Gastrocnemius medialis (tissue), 4 donors: ENCODE measurements at regions not wholly inside any gene's neighbourhood (a gene's known extent, or its start where the extent isn't known, plus 50 kb on each side); places are given as distances from the start of the nearest gene placed in this dataset.

Experiments
- ATAC-seq, 2 donors: fragments of 150-250 bp; one replicate each; pipeline ENCODE4 v1.9.1; 2016
- DNase-seq, 2 donors: peaks; one replicate each; pipeline ENCODE4 v3.0.0-alpha.2; 2019
- H3K27ac ChIP-seq, 4 donors: fragments of 200-600 bp; sonication (generic); 1 replicate in 1 of 4; 2 replicates in 3 of 4; pipeline ENCODE4 v1.5.1; 2016 to 2018; ENCODE audit warnings: mild to moderate bottlenecking in 2 of 4, moderate library complexity in 1 of 4
- H3K27me3 ChIP-seq, 3 donors: fragments of 200-600 bp; sonication (generic) in 2 of 3; 1 replicate in 1 of 3; 2 replicates in 2 of 3; pipeline versions ENCODE4 v1.5.1 to v1.6.0; 2016 to 2019; ENCODE audit warnings: mild to moderate bottlenecking in 1 of 3, moderate library complexity in 1 of 3
- H3K36me3 ChIP-seq, 2 donors: fragments of 200-600 bp; sonication (generic) in 1 of 2; one replicate each; pipeline ENCODE4 v1.5.1; 2017 to 2018
- H3K4me1 ChIP-seq, 2 donors: fragments of 200-600 bp; sonication (generic) in 1 of 2; one replicate each; pipeline ENCODE4 v1.5.1; 2016 to 2017; ENCODE audit warnings: mild to moderate bottlenecking in 2 of 2
- H3K4me3 ChIP-seq, 4 donors: fragments of 200-600 bp; sonication (generic) in 3 of 4; 1 replicate in 1 of 4; 2 replicates in 3 of 4; pipeline ENCODE4 v1.5.1; 2016 to 2019; ENCODE audit warnings: mild to moderate bottlenecking in 2 of 4
- H3K9me3 ChIP-seq, 3 donors: fragments of 200-600 bp; sonication (generic) in 2 of 3; 1 replicate in 1 of 3; 2 replicates in 2 of 3; pipeline ENCODE4 v1.5.1; 2016 to 2019
- CTCF ChIP-seq, 5 experiments: fragments of 450-650 bp in 3 of 5; fragments of 200-600 bp in 2 of 5; sonication (generic) in 2 of 5; IDR thresholded peaks in 4 of 5; conservative IDR thresholded peaks in 1 of 5; 1 replicate in 4 of 5; 2 replicates in 1 of 5; pipeline ENCODE4 v1.5.1; 2016 to 2019; ENCODE audit warnings: antibody characterized with exemption in 5 of 5, mild to moderate bottlenecking in 3 of 5, moderate library complexity in 3 of 5
- POLR2A ChIP-seq, 2 donors: fragments of 450-650 bp; IDR thresholded peaks; one replicate each; pipeline ENCODE4 v1.6.1; 2017; ENCODE audit warnings: antibody characterized with exemption in 2 of 2, mild to moderate bottlenecking in 2 of 2, moderate library complexity in 2 of 2
- in situ Hi-C, 4 donors: fragments of 200-750 bp; cut with MboI; loops; one replicate each; pipeline versions ENCODE4 v1.15.0 to v1.8.0; 2017; ENCODE audit warnings: low sequenced_read_pairs in 4 of 4
- intact Hi-C: fragments of 100-400 bp; cut with DNase I; formaldehyde crosslinking; loops from one replicate; pipeline ENCODE4 v1.15.1; 2023; ENCODE audit warnings: low total_unique reads

- in situ Hi-C loops (no loop called here), intact Hi-C loops (no loop called here)
- Histone ChIP-seq H3K27me3 (peaks cover 0 to 3% (median 0%) of the 10 kb centered on the region in 3 donors), H3K27ac (no peak overlapping the region), H3K4me1 (no peaks in the 10 kb centered on the region), H3K9me3 (no peaks in the 10 kb centered on the region), H3K36me3 (no peaks in the 10 kb centered on the region), H3K4me3 (no peak overlapping the region)
- TF ChIP-seq CTCF (IDR thresholded peaks at IDR 0.05 in 4 of 5, conservative IDR thresholded peaks at IDR 0.05 in 1 of 5) (no peak), POLR2A (IDR thresholded peaks at IDR 0.05) (no peak)
- DNase-seq (no peak), ATAC-seq (no peak)
Measured at GRCh38 chr6:1479601-1480221, 90.3 kb downstream of the FOXF2 start.

GRCh38 chr6:1481286-1481685 lies 91.9 kb downstream of the FOXF2 start:
- no peak overlapping the region for H3K4me3 ChIP-seq
- in situ Hi-C loops (no loop called here), intact Hi-C loops (no loop called here)
- no peak overlapping the region for H3K27ac ChIP-seq
- DNase-seq: no peak
- H3K27me3 ChIP-seq: peaks cover 0 to 3% (median 0%) of the 10 kb centered on the region in 3 donors
- no peaks in the 10 kb centered on the region for H3K4me1 ChIP-seq
- H3K36me3 ChIP-seq: no peaks in the 10 kb centered on the region
- ATAC-seq: no peak
- no peaks in the 10 kb centered on the region for H3K9me3 ChIP-seq
- TF ChIP-seq CTCF (IDR thresholded peaks at IDR 0.05 in 4 of 5, conservative IDR thresholded peaks at IDR 0.05 in 1 of 5) (no peak), POLR2A (IDR thresholded peaks at IDR 0.05) (no peak)

- ATAC-seq (no peak), DNase-seq (no peak)
- Histone ChIP-seq H3K36me3 (no peaks in the 10 kb centered on the region), H3K4me3 (no peak overlapping the region), H3K9me3 (no peaks in the 10 kb centered on the region), H3K27me3 (no peaks in the 10 kb centered on the region), H3K27ac (no peak overlapping the region), H3K4me1 (no peaks in the 10 kb centered on the region)
- TF ChIP-seq POLR2A (IDR thresholded peaks at IDR 0.05) (no peak), CTCF (IDR thresholded peaks at IDR 0.05 in 4 of 5, conservative IDR thresholded peaks at IDR 0.05 in 1 of 5) (no peak)
- intact Hi-C loops (no loop called here), in situ Hi-C loops (no loop called here)
Measured at GRCh38 chr6:1482381-1483166, 93.2 kb downstream of the FOXF2 start.

GRCh38 chr6:1485678-1486077 lies 96.3 kb downstream of the FOXF2 start:
- no peaks in the 10 kb centered on the region for H3K9me3 ChIP-seq
- no peaks in the 10 kb centered on the region for H3K4me1 ChIP-seq
- in situ Hi-C loops (no loop called here), intact Hi-C loops (no loop called here)
- TF ChIP-seq CTCF (IDR thresholded peaks at IDR 0.05 in 4 of 5, conservative IDR thresholded peaks at IDR 0.05 in 1 of 5): no peak
- no peak for TF ChIP-seq POLR2A (IDR thresholded peaks at IDR 0.05)
- H3K4me3 ChIP-seq: no peak overlapping the region
- no peaks in the 10 kb centered on the region for H3K27me3 ChIP-seq
- ATAC-seq (no peak), DNase-seq (no peak)
- no peaks in the 10 kb centered on the region for H3K36me3 ChIP-seq
- no peak overlapping the region for H3K27ac ChIP-seq
